SK-N-MC (cell line): ENCODE measurements at regions not wholly inside any gene's neighbourhood (a gene's known extent, or its start where the extent isn't known, plus 50 kb on each side); places are given as distances from the start of the nearest gene placed in this dataset.
A peak's percentile ranks its signal among the peaks of the same experiment; 100 is the strongest.
"Not testable (repeated sequence)": the region's sequence is repeated elsewhere in the genome, so short reads cannot be mapped to it uniquely, and the experiment has no call there.

ENCODE experiments used
- DNase-seq: peaks from one replicate; pipeline ENCODE4 v3.0.0-alpha.2; 2011; ENCODE audit warnings: low read depth, low spot score
- H3K27ac ChIP-seq: fragments of 200-600 bp; sonication (generic); 2 replicates; pipeline ENCODE4 v1.5.1; 2016; ENCODE audit warnings: mixed run types
- H3K36me3 ChIP-seq: fragments of 200-600 bp; sonication (generic); 2 replicates; pipeline ENCODE4 v1.6.1; 2017; ENCODE audit warnings: antibody characterized with exemption, low read length, mixed read lengths; ENCODE audit not compliant: insufficient read depth
- H3K4me3 ChIP-seq: fragments of 200-600 bp; sonication (generic); 2 replicates; pipeline ENCODE4 v1.5.1; 2016
- H3K9ac ChIP-seq: fragments of 200-600 bp; sonication (generic); 2 replicates; pipeline ENCODE4 v1.8.0; 2017; ENCODE audit warnings: mixed run types, mixed read lengths; ENCODE audit not compliant: insufficient read length
- H3K9me3 ChIP-seq: fragments of 200-600 bp; sonication (generic); 2 replicates; pipeline ENCODE4 v1.6.1; 2017; ENCODE audit warnings: low read depth, mild to moderate bottlenecking, antibody characterized with exemption, low read length, moderate library complexity, mixed read lengths
- EZH2 ChIP-seq: fragments of 200-600 bp; sonication (generic); IDR thresholded peaks from one replicate; pipeline ENCODE4 v1.6.1; 2017; ENCODE audit warnings: antibody characterized with exemption
- FOXP2 ChIP-seq: optimal IDR thresholded peaks from 2 replicates; pipeline ENCODE3; 2011; ENCODE audit warnings: mild to moderate bottlenecking, moderate library complexity; ENCODE audit not compliant: insufficient read depth; ENCODE audit errors: extremely low read length, control extremely low read depth
- POLR2AphosphoS5 ChIP-seq: IDR thresholded peaks from 2 replicates; pipeline ENCODE4 v1.6.1; 2012; ENCODE audit warnings: mild to moderate bottlenecking, low read depth, low read length, borderline replicate concordance

DNA sequence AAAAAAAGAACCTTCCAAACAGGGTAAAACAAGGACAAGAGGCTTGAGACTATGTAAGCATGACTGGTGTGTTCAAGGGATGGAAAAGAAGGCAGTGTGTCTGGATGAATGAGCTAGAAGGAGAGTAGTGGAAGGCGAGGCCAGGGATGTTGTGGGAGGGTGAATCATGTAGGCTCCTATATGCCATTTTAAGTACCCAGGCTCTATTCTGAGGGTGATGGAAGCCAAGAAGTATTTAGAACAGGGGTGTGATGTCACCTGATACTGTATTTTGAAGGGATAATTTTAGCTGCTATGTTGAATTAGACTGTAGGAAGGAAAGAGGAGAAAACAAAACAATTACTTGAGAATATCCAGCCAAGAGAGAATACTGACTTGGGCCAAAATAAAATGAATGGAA lies 524.7 kb upstream of the CRIM1 start:
- H3K9ac ChIP-seq: no peak overlapping the region
- no peaks in the 10 kb centered on the region for H3K36me3 ChIP-seq
- H3K9me3 ChIP-seq: no peaks in the 10 kb centered on the region
- no peak overlapping the region for H3K4me3 ChIP-seq
- H3K27ac ChIP-seq: no peak overlapping the region
- DNase-seq: no peak
- TF ChIP-seq FOXP2 (no peak), EZH2 (no peak), POLR2AphosphoS5 (no peak)

DNA sequence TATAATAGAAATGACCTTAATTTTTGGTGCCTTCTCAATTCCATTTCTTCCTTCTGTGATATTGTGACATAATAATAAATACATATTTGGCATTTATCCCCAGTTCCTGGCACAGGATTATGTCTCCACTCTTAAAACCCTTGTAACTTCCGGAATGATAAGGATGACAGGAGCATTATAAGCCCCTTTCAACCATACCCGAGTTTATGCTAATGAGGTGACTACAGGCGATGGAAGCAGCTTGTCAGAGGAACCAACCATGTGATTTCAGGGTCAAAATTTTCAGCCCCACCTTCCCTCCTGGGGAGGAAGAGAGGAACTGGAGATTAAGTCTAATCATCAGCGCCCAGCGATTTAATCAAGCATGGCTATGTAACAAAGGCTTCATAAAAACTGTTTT lies 528.5 kb upstream of the CRIM1 start:
- Histone ChIP-seq H3K4me3 (peak overlapping the region; percentile 56), H3K9me3 (no peaks in the 10 kb centered on the region), H3K27ac (no peak overlapping the region), H3K9ac (no peak overlapping the region), H3K36me3 (no peaks in the 10 kb centered on the region)
- DNase-seq: peak; percentile 86
- peak; percentile 32; the same call in 1 of the 2 replicates for TF ChIP-seq POLR2AphosphoS5
- no peak for TF ChIP-seq FOXP2
- no peak for TF ChIP-seq EZH2

DNA sequence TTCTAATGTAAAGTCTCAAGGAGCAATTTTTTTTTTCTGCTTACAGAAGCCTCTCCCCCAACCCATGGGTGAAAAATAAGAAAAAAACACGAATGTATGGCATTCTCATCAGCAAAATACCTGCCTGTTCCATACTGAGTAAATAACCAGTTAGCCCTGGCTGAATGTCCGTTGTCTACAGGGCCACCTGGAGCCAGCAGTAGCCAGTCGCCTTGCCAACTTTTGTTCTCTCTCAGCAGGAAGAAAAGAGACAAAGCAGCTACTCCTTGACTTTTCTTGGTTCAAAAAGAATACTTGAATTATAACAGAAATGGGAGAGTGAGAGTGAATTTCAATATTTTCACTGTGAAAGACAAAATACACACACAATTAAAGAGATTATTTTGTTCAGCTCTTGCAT lies 532.9 kb upstream of the CRIM1 start:
- TF ChIP-seq POLR2AphosphoS5: no peak
- TF ChIP-seq EZH2: no peak
- TF ChIP-seq FOXP2: no peak
- H3K4me3 ChIP-seq: no peak overlapping the region
- H3K9ac ChIP-seq: no peak overlapping the region
- no peak for DNase-seq
- H3K36me3 ChIP-seq: no peaks in the 10 kb centered on the region
- no peak overlapping the region for H3K27ac ChIP-seq
- no peaks in the 10 kb centered on the region for H3K9me3 ChIP-seq

DNA sequence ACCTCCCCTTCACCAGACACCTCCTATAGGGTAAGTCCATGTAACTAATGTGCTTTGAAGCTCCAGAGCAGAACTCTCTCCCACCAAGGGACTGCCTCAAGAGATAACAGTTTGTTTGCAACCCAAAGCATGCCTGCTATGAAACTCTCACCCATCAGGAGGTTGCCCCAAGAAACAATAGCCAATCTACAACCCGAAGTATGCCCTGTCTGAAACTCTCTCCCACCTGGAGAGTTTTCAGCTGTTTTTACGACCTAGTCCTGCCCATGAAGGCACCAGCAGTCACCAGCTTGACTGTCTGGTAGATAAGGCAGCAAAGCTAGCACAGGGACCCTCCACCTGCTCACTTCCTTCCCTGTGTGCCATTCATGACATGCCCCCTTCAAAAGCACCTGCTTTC lies 533.9 kb upstream of the CRIM1 start:
- Histone ChIP-seq H3K4me3 (no peak overlapping the region), H3K36me3 (no peaks in the 10 kb centered on the region), H3K9me3 (no peaks in the 10 kb centered on the region), H3K9ac (no peak overlapping the region), H3K27ac (no peak overlapping the region)
- TF ChIP-seq POLR2AphosphoS5 (no peak), EZH2 (no peak), FOXP2 (no peak)
- DNase-seq: no peak

DNA sequence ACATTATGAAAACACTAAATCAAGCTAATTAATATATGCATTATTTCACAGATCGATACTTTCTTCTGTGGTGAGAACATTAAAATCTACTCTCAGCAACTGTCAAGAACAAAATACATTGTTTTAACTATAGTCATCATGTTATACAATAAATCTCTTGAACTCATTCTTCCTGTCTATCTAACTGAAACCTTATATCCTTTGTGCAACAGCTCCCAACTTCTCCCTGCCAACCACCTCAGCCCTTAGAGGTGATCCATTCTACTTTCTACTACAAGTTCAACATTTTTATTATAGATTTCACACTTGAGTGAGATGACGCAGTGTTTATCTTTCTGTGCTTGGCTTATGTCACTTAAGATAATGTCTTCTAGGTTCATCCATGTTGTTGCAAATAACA lies 535.2 kb upstream of the CRIM1 start:
- H3K27ac ChIP-seq: no peak overlapping the region
- H3K4me3 ChIP-seq: no peak overlapping the region
- no peaks in the 10 kb centered on the region for H3K36me3 ChIP-seq
- no peaks in the 10 kb centered on the region for H3K9me3 ChIP-seq
- TF ChIP-seq POLR2AphosphoS5 (no peak), EZH2 (no peak), FOXP2 (no peak)
- H3K9ac ChIP-seq: no peak overlapping the region
- no peak for DNase-seq

DNA sequence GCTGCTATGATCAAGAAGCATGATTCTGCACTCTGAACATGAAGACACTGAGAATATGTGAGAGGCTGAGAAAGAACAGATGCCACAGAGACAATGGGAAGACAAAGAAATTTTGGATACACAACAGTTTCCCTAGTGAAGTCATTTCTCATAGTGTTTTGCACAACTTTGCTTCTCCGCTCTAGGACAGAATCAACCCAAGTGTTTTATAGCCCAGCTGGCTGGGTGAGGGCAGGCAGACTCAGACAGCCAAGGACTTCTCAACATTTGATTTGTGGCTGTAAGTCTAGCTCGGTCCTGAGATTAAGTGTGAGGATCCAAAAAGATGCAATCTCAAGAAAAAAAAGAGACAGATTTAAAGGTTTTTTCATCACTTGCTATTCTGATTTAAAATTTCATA lies 536.5 kb upstream of the CRIM1 start:
- Histone ChIP-seq H3K4me3 (no peak overlapping the region), H3K9me3 (no peaks in the 10 kb centered on the region), H3K9ac (no peak overlapping the region), H3K27ac (no peak overlapping the region), H3K36me3 (no peaks in the 10 kb centered on the region)
- TF ChIP-seq FOXP2: no peak
- no peak for TF ChIP-seq EZH2
- TF ChIP-seq POLR2AphosphoS5: no peak
- no peak for DNase-seq

DNA sequence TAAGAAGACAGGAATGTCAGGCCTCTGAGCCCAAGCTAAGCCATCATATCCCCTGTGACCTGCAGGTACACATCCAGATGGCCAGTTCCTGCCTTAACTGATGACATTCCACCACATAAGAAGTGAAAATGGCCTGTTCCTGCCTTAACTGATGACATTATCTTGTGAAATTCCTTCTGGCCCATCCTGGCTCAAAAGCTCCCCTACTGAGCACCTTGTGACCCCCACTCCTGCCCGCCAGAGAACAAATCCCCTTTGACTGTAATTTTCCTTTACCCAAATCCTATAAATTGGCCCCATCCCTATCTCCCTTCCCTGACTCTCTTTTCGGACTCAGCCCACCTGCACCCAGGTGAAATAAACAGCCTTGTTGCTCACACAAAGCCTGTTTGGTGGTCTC lies 537.2 kb upstream of the CRIM1 start:
- H3K27ac ChIP-seq, DNase-seq, H3K9ac ChIP-seq, H3K36me3 ChIP-seq, H3K9me3 ChIP-seq, H3K4me3 ChIP-seq: not testable (repeated sequence)

DNA sequence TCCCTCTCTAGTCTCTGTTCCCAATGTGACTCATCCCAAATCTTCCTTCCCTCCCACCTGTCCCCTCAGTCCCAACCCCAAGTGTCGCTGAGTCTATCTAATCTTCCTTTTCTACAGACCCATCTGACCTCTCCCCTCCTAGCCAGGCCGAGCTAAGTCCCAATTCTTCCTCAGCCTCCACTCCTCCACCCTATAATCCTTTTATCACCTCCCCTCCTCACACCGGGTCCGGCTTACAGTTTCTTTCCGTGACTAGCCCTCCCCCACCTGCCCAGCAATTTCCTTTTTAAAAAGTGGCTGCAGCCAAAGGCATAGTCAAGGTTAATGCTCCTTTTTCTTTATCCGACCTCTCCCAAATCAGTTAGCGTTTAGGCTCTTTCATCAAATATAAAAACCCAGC lies 541.0 kb upstream of the CRIM1 start:
- H3K9me3 ChIP-seq, H3K9ac ChIP-seq, DNase-seq, H3K27ac ChIP-seq, H3K4me3 ChIP-seq, H3K36me3 ChIP-seq: not testable (repeated sequence)

DNA sequence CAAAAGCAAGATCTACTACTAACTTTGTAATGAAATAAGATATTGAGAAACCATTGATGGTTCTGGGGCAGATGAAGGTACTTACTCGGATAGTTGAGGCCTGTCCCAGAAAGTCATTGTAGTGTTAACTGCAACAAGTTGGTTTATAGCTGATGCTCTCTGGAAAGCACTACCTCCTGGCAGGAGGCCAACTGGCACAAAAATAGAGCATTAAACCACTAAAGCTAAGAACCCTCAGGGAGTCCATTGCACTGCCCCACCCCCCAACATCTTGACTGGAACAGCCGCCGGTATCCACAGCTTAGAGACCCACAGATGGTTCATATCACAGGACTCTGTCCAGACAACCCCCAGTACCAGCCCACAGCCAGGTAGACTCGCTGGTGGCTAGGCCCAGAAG lies 552.5 kb upstream of the CRIM1 start:
- no peak overlapping the region for H3K27ac ChIP-seq
- H3K36me3 ChIP-seq: no peaks in the 10 kb centered on the region
- DNase-seq: no peak
- no peaks in the 10 kb centered on the region for H3K9me3 ChIP-seq
- H3K4me3 ChIP-seq: no peak overlapping the region
- no peak overlapping the region for H3K9ac ChIP-seq
- no peak for TF ChIP-seq EZH2
- TF ChIP-seq POLR2AphosphoS5: no peak
- TF ChIP-seq FOXP2: no peak

DNA sequence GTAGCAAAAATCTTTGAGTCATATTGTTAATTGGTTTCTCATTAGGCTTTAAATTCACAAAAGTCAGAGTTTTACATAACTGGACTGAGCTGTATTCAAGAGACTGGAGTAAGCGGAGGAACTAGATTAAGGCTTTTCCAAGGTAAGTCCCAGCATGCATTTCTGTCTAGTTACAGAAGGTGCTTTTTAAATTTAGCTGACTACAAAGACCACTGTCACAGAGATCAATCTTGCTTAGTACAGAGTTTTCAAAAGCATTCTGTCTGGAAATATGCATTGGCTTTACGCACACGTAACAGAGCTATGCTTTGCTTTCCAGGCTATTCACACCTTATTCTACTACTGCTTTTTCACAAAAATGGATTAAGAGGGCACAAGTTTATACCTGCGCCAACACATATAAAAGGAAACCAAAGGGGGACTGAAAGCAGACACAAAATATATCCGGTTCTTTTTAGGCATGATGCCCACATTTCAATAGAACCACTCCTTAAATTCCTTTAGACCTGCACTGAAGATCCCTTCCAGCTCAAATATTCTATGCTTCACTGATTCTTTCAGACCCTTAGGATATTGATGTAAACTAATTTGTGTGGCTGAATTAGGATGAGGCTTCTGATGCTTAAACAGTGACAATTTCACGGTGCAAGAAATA lies 560.7 kb upstream of the CRIM1 start:
- no peak overlapping the region for H3K4me3 ChIP-seq
- no peak overlapping the region for H3K27ac ChIP-seq
- TF ChIP-seq FOXP2 (no peak), POLR2AphosphoS5 (no peak), EZH2 (no peak)
- H3K9ac ChIP-seq: no peak overlapping the region
- H3K9me3 ChIP-seq: no peaks in the 10 kb centered on the region
- no peak for DNase-seq
- H3K36me3 ChIP-seq: no peaks in the 10 kb centered on the region
